CD14-positive monocyte (primary cell): ENCODE measurements at regions not wholly inside any gene's neighbourhood (a gene's known extent, or its start where the extent isn't known, plus 50 kb on each side); places are given as distances from the start of the nearest gene placed in this dataset.

Experiments
- DNase-seq, 3 donors: peaks; one replicate each; pipeline ENCODE4 v3.0.0-alpha.2; 2011 to 2022
- H2AFZ ChIP-seq: 2 replicates; pipeline ENCODE4 v1.6.0; 2012; ENCODE audit warnings: mild to moderate bottlenecking, low read depth, low read length, inconsistent platforms; ENCODE audit not compliant: insufficient read depth, poor library complexity, severe bottlenecking
- H3K27ac ChIP-seq, 2 donors: 1 replicate in 1 of 2; 2 replicates in 1 of 2; pipeline ENCODE4 v1.5.1; 2012 to 2013; ENCODE audit warnings: low read length in 2 of 2, control low read depth in 1 of 2, inconsistent platforms in 1 of 2, low read depth in 1 of 2, mild to moderate bottlenecking in 1 of 2
- H3K27me3 ChIP-seq, 2 donors: one replicate each; pipeline versions ENCODE4 v1.6.0 to v1.6.1; 2011 to 2013; ENCODE audit warnings: low read length in 2 of 2; ENCODE audit not compliant: control insufficient read depth in 2 of 2, insufficient read depth in 2 of 2
- H3K36me3 ChIP-seq, 2 donors: replicated peaks in 1 of 2; 1 replicate in 1 of 2; 2 replicates in 1 of 2; pipeline versions ENCODE4 v1.5.1 to v1.6.1; 2012 to 2013; ENCODE audit warnings: low read length in 2 of 2, control low read depth in 1 of 2, inconsistent platforms in 1 of 2, mild to moderate bottlenecking in 1 of 2; ENCODE audit not compliant: insufficient read depth in 2 of 2, control insufficient read depth in 1 of 2
- H3K4me1 ChIP-seq, 2 donors: 1 replicate in 1 of 2; 2 replicates in 1 of 2; pipeline versions ENCODE4 v1.5.1 to v1.6.1; 2012 to 2013; ENCODE audit warnings: low read length in 2 of 2, control low read depth in 1 of 2, inconsistent platforms in 1 of 2, mild to moderate bottlenecking in 1 of 2, moderate library complexity in 1 of 2; ENCODE audit not compliant: insufficient read depth in 2 of 2, control insufficient read depth in 1 of 2
- H3K4me2 ChIP-seq: replicated peaks from 2 replicates; pipeline ENCODE3; 2012; ENCODE audit warnings: low read length, moderate library complexity, mild to moderate bottlenecking; ENCODE audit not compliant: poor library complexity, severe bottlenecking; ENCODE audit errors: extremely low read depth
- H3K4me3 ChIP-seq, 3 experiments: fragments of 200-600 bp in 1 of 3; sonication (generic) in 1 of 3; replicated peaks in 1 of 3; 1 replicate in 2 of 3; 2 replicates in 1 of 3; pipeline ENCODE4 v1.5.1; 2011 to 2013; ENCODE audit warnings: low read length in 3 of 3, mild to moderate bottlenecking in 3 of 3, control low read depth in 2 of 3, low read depth in 2 of 3, inconsistent platforms in 1 of 3, moderate library complexity in 1 of 3
- H3K79me2 ChIP-seq: 2 replicates; pipeline ENCODE4 v1.6.0; 2012; ENCODE audit warnings: mild to moderate bottlenecking, control low read depth, inconsistent platforms, low read length, moderate library complexity; ENCODE audit not compliant: insufficient read depth
- H3K9ac ChIP-seq: 2 replicates; pipeline ENCODE4 v1.6.0; 2017; ENCODE audit warnings: low read length, mild to moderate bottlenecking; ENCODE audit not compliant: insufficient read depth, poor library complexity, severe bottlenecking
- H3K9me3 ChIP-seq, 2 donors: replicated peaks in 1 of 2; 1 replicate in 1 of 2; 2 replicates in 1 of 2; pipeline versions ENCODE4 v1.5.1 to v1.6.1; 2012 to 2013; ENCODE audit warnings: low read length in 2 of 2, control low read depth in 1 of 2; ENCODE audit not compliant: control insufficient read depth in 1 of 2, insufficient read depth in 1 of 2
- H4K20me1 ChIP-seq: 2 replicates; pipeline ENCODE4 v1.6.0; 2012; ENCODE audit warnings: mild to moderate bottlenecking, low read length, control low read depth, moderate library complexity; ENCODE audit not compliant: insufficient read depth
- H3K27ac Mint-ChIP-seq, 7 donors: one replicate each; pipeline ENCODE4 v1.8.0; 2020; ENCODE audit warnings: mild to moderate bottlenecking in 7 of 7, mixed read lengths in 7 of 7, moderate library complexity in 6 of 7, inconsistent platforms in 2 of 7
- H3K27me3 Mint-ChIP-seq, 3 donors: one replicate each; pipeline ENCODE4 v1.8.0; 2021 to 2022; ENCODE audit warnings: low read depth in 3 of 3, mild to moderate bottlenecking in 3 of 3, mixed read lengths in 3 of 3, moderate library complexity in 3 of 3, inconsistent platforms in 1 of 3
- H3K36me3 Mint-ChIP-seq, 2 donors: one replicate each; pipeline ENCODE4 v1.8.0; 2020; ENCODE audit warnings: mixed read lengths in 2 of 2, inconsistent platforms in 1 of 2, mild to moderate bottlenecking in 1 of 2
- H3K4me1 Mint-ChIP-seq: one replicate; pipeline ENCODE4 v1.8.0; 2020; ENCODE audit warnings: mild to moderate bottlenecking, mixed read lengths
- H3K4me3 Mint-ChIP-seq, 2 donors: one replicate each; pipeline ENCODE4 v1.8.0; 2020; ENCODE audit warnings: mild to moderate bottlenecking in 2 of 2, mixed read lengths in 2 of 2, moderate library complexity in 1 of 2
- H3K9me3 Mint-ChIP-seq, 7 donors: one replicate each; pipeline ENCODE4 v1.8.0; 2020 to 2022; ENCODE audit warnings: mixed read lengths in 7 of 7, mild to moderate bottlenecking in 6 of 7, moderate library complexity in 6 of 7, inconsistent platforms in 2 of 7
- CTCF ChIP-seq: fragments of 200-600 bp; IDR thresholded peaks from one replicate; pipeline ENCODE4 v1.8.0; 2022; ENCODE audit warnings: antibody characterized with exemption, mild to moderate bottlenecking
- WGBS: methylation state at CpG from one replicate; pipeline ENCODE4 v1.1.5; 2013; ENCODE audit warnings: missing lambda C conversion rate; ENCODE audit not compliant: insufficient coverage; 5-methylcytosine and 5-hydroxymethylcytosine counted together
- intact Hi-C, 2 donors: fragments of 100-400 bp; cut with micrococcal nuclease; formaldehyde crosslinking; loops; one replicate each; pipeline versions ENCODE4 v1.15.0 to v1.15.1; 2023

- Mint-ChIP-seq H3K9me3 (peaks cover 0 to 2% (median 0%) of the 10 kb centered on the region in 7 donors), H3K4me1 (no peaks in the 10 kb centered on the region), H3K36me3 (no peaks in the 10 kb centered on the region), H3K4me3 (no peak overlapping the region), H3K27ac (no peak overlapping the region), H3K27me3 (peaks cover 0 to 3% (median 0%) of the 10 kb centered on the region in 3 donors)
- Histone ChIP-seq H3K36me3 (no peaks in the 10 kb centered on the region), H3K27ac (no peak overlapping the region), H2AFZ (no peak overlapping the region), H3K79me2 (no peaks in the 10 kb centered on the region), H3K9me3 (no peaks in the 10 kb centered on the region), H3K4me2 (no peak overlapping the region), H3K27me3 (no peaks in the 10 kb centered on the region), H3K4me3 (no peak overlapping the region), H3K9ac (no peak overlapping the region), H4K20me1 (no peaks in the 10 kb centered on the region), H3K4me1 (no peaks in the 10 kb centered on the region)
- TF ChIP-seq CTCF: no peak
- 64% methylated on average over 2 of the region's 5 CpGs for WGBS
- intact Hi-C loops: no loop called here
- DNase-seq: no peak
These were observed 360.1 kb upstream of the GOLIM4 start for GRCh38 chr3:168455814-168456213.

GRCh38 chr3:168453623-168454022 lies 357.9 kb upstream of the GOLIM4 start:
- no peaks in the 10 kb centered on the region for H3K79me2 ChIP-seq
- no peak for DNase-seq
- no peak overlapping the region for H3K9ac ChIP-seq
- Mint-ChIP-seq H3K27me3 (peaks cover 0 to 3% (median 0%) of the 10 kb centered on the region in 3 donors), H3K27ac (no peak overlapping the region), H3K36me3 (no peaks in the 10 kb centered on the region), H3K4me1 (no peaks in the 10 kb centered on the region), H3K9me3 (peaks cover 0 to 2% (median 0%) of the 10 kb centered on the region in 7 donors), H3K4me3 (no peak overlapping the region)
- H3K4me3 ChIP-seq: no peak overlapping the region
- H3K4me1 ChIP-seq: no peaks in the 10 kb centered on the region
- H3K4me2 ChIP-seq: no peak overlapping the region
- no peaks in the 10 kb centered on the region for H4K20me1 ChIP-seq
- no peak for TF ChIP-seq CTCF
- H3K27ac ChIP-seq: no peak overlapping the region
- no CpG with 5 or more reads among the region's 2 CpGs for WGBS
- no peaks in the 10 kb centered on the region for H3K9me3 ChIP-seq
- no peak overlapping the region for H2AFZ ChIP-seq
- H3K27me3 ChIP-seq: no peaks in the 10 kb centered on the region
- intact Hi-C loops: no loop called here
- H3K36me3 ChIP-seq: no peaks in the 10 kb centered on the region
